HCT116 (cell line): ENCODE measurements at regions not wholly inside any gene's neighbourhood (a gene's known extent, or its start where the extent isn't known, plus 50 kb on each side); places are given as distances from the start of the nearest gene placed in this dataset.

Experiments used
- CEBPB ChIP-seq: IDR thresholded peaks from 2 replicates; pipeline ENCODE4 v1.6.1; 2012; ENCODE audit warnings: low read depth
- CTCF ChIP-seq, 3 experiments: fragments of 200-600 bp in 1 of 3; sonication (generic) in 1 of 3; IDR thresholded peaks in 2 of 3; conservative IDR thresholded peaks in 1 of 3; 2 replicates each; pipeline ENCODE4 v1.5.1; 2012 to 2017; ENCODE audit warnings: low read depth in 2 of 3, low read length in 2 of 3, antibody characterized with exemption in 1 of 3, borderline replicate concordance in 1 of 3, control low read depth in 1 of 3, mild to moderate bottlenecking in 1 of 3, mixed read lengths in 1 of 3, mixed run types in 1 of 3, moderate library complexity in 1 of 3; ENCODE audit not compliant: insufficient read depth in 1 of 3
- EZH2 ChIP-seq: fragments of 200-600 bp; sonication (generic); IDR thresholded peaks from 2 replicates; pipeline ENCODE4 v1.6.1; 2017; ENCODE audit warnings: antibody characterized with exemption, mixed run types
- EZH2phosphoT487 ChIP-seq: fragments of 200-600 bp; IDR thresholded peaks from 2 replicates; pipeline ENCODE4 v1.6.1; 2018; ENCODE audit warnings: antibody characterized with exemption, borderline replicate concordance
- POLR2A ChIP-seq: IDR thresholded peaks from 2 replicates; pipeline ENCODE4 v1.7.0; 2011; ENCODE audit warnings: borderline replicate concordance; ENCODE audit not compliant: insufficient read depth, insufficient read length; ENCODE audit errors: extremely low read depth
- POLR2AphosphoS5 ChIP-seq: IDR thresholded peaks from 2 replicates; pipeline ENCODE4 v1.6.1; 2011; ENCODE audit warnings: mild to moderate bottlenecking, low read depth, low read length, moderate library complexity
- SRF ChIP-seq: IDR thresholded peaks from 2 replicates; pipeline ENCODE4 v1.6.1; 2012; ENCODE audit warnings: low read depth
- TCF7L2 ChIP-seq: IDR thresholded peaks from 2 replicates; pipeline ENCODE4 v1.7.0; 2011; ENCODE audit warnings: borderline replicate concordance, inconsistent platforms; ENCODE audit not compliant: insufficient read depth, insufficient read length; ENCODE audit errors: extremely low read depth
- ZFX ChIP-seq: fragments of 450-650 bp; IDR thresholded peaks from 2 replicates; pipeline ENCODE4 v1.6.1; 2017
- ZNF274 ChIP-seq: fragments of 200-500 bp; sonication (Bioruptor generic); IDR thresholded peaks from 2 replicates; pipeline ENCODE4 v1.6.1; 2014; ENCODE audit warnings: mild to moderate bottlenecking, low read depth, low read length, inconsistent platforms

GRCh38 chr14:98868866-98869265, 403.1 kb downstream of the BCL11B start:
- TF ChIP-seq CTCF (IDR thresholded peaks at IDR 0.05 in 2 of 3, conservative IDR thresholded peaks at IDR 0.05 in 1 of 3; ENCODE audit: borderline replicate concordance in 1 of 3, insufficient read depth in 1 of 3, low read depth in 2 of 3, low read length in 2 of 3) = no peak
- TF ChIP-seq SRF = no peak
- TF ChIP-seq EZH2 = no peak
- TF ChIP-seq EZH2phosphoT487 = no peak
- no peak for TF ChIP-seq POLR2A
- no peak for TF ChIP-seq POLR2AphosphoS5
- no peak for TF ChIP-seq ZFX
- no peak for TF ChIP-seq ZNF274
- no peak for TF ChIP-seq CEBPB
- TF ChIP-seq TCF7L2 = no peak
